ENCODE measurements at regions not wholly inside any gene's neighbourhood (a gene's known extent, or its start where the extent isn't known, plus 50 kb on each side); places are given as distances from the start of the nearest gene placed in this dataset.

DNA sequence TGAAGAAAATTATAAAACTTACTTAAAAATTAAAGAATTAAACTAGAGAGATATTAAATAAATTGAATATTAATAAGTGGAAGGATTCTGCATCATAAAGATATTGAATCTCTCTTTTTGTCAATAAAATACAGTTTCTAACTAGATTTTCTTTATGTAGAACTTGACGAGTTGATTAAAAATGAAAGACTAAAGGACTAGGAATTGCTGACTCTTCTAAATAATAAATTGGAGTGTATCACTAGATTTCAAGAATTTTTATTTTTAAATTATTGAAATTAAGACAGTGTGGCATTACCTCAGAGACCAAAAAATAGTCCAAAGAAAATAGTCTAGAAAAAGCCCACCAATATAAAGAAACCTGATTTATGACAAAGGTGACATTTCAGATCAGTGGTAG is 492.4 kb downstream of the CETN3 start:
- peaks cover 2 to 4% of the 10 kb centered on the region in 2 donors for H3K4me1 ChIP-seq
- H3K27me3 ChIP-seq, result no peaks in the 10 kb centered on the region
- H3K9me3 ChIP-seq, result peaks cover 0 to 23% of the 10 kb centered on the region in 2 donors
- intact Hi-C loops (cut with DNase I), result no loop called here
- H3K36me3 ChIP-seq, result no peaks in the 10 kb centered on the region
- no peak overlapping the region for H3K27ac ChIP-seq
- TF ChIP-seq CTCF (IDR thresholded peaks at IDR 0.05), result no peak
- DNase-seq (ENCODE audit: low spot score in 2 of 2), result no peak
- H3K4me3 ChIP-seq, result no peak overlapping the region

GRCh38 chr5:89916131-89916530 is 493.4 kb downstream of the CETN3 start:
- H3K9me3 ChIP-seq, result peaks cover 0 to 23% of the 10 kb centered on the region in 2 donors
- no peaks in the 10 kb centered on the region for H3K36me3 ChIP-seq
- H3K4me3 ChIP-seq, result no peak overlapping the region
- no peak for DNase-seq (ENCODE audit: low spot score in 2 of 2)
- H3K27ac ChIP-seq, result no peak overlapping the region
- H3K4me1 ChIP-seq, result peaks cover 2 to 4% of the 10 kb centered on the region in 2 donors
- H3K27me3 ChIP-seq, result no peaks in the 10 kb centered on the region
- no peak for TF ChIP-seq CTCF (IDR thresholded peaks at IDR 0.05)
- intact Hi-C loops (cut with DNase I), result no loop called here

DNA sequence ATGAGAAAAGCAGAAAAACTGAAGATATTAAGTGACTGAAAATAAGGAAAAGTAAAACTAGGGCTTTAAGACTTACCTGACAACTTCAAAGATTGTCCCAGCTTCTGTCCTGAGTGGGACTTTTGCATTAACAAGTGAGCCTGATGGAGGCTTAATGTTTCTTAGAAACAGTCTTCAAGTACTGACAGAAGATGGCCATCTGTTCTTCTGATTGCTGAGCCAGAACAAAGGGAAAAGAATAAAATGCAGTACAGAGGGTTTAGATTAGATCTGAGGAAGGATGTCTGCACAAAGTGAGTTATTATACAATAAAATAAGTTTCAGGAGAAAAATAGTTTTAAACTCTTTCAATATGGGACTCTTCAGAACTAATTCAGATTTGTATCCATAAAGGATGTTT is 500.7 kb downstream of the CETN3 start:
- H3K36me3 ChIP-seq, result no peaks in the 10 kb centered on the region
- H3K9me3 ChIP-seq, result peaks cover 0 to 5% of the 10 kb centered on the region in 2 donors
- intact Hi-C loops (cut with DNase I), result no loop called here
- H3K27ac ChIP-seq, result no peak overlapping the region
- no peak for TF ChIP-seq CTCF (IDR thresholded peaks at IDR 0.05)
- H3K4me3 ChIP-seq, result no peak overlapping the region
- DNase-seq (ENCODE audit: low spot score in 2 of 2), result no peak
- H3K4me1 ChIP-seq, result no peaks in the 10 kb centered on the region
- no peaks in the 10 kb centered on the region for H3K27me3 ChIP-seq

DNA sequence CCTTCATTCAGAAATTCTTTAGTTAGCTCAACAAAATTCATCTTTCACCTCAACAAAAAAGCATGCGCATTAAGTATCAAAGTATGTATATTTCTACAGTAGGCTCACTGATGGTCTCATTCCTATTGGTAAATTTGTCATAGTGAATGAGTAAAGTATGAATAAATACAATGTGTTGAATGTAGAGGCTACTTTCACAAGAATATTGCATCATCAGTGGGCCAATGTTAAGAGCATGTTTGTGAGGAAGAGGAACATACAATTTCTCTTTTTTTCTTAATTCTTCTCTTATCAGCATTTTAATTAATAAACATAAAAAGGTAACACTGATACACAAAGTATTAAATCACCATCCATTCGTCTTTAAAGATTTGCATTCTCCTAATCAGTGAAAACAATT is 505.1 kb downstream of the CETN3 start:
- Histone ChIP-seq H3K4me1 (peaks cover 0 to 5% of the 10 kb centered on the region in 2 donors), H3K36me3 (no peaks in the 10 kb centered on the region), H3K9me3 (peaks cover 0 to 5% of the 10 kb centered on the region in 2 donors), H3K4me3 (no peak overlapping the region), H3K27me3 (no peaks in the 10 kb centered on the region), H3K27ac (no peak overlapping the region)
- no peak for DNase-seq (ENCODE audit: low spot score in 2 of 2)
- TF ChIP-seq CTCF (IDR thresholded peaks at IDR 0.05), result no peak
- intact Hi-C loops (cut with DNase I), result no loop called here

GRCh38 chr5:89901983-89902382 is 507.6 kb downstream of the CETN3 start:
- Histone ChIP-seq H3K36me3 (no peaks in the 10 kb centered on the region), H3K27ac (peak overlapping the region; percentile 74 to 76), H3K27me3 (no peaks in the 10 kb centered on the region), H3K9me3 (peaks cover 0 to 5% of the 10 kb centered on the region in 2 donors), H3K4me3 (peak overlapping the region in 1 of 2 donors; percentile 0), H3K4me1 (peaks cover 0 to 5% of the 10 kb centered on the region in 2 donors)
- intact Hi-C loops (cut with DNase I), result no loop called here
- peak in 1 of 2 donors; percentile 72 for DNase-seq (ENCODE audit: low spot score in 2 of 2)
- TF ChIP-seq CTCF (IDR thresholded peaks at IDR 0.05), result no peak

GRCh38 chr5:89901346-89901745 is 508.2 kb downstream of the CETN3 start:
- Histone ChIP-seq H3K4me3 (no peak overlapping the region), H3K4me1 (peaks cover 0 to 5% of the 10 kb centered on the region in 2 donors), H3K9me3 (peaks cover 0 to 3% of the 10 kb centered on the region in 2 donors), H3K27ac (peak overlapping the region; percentile 74 to 76), H3K36me3 (no peaks in the 10 kb centered on the region), H3K27me3 (no peaks in the 10 kb centered on the region)
- DNase-seq (ENCODE audit: low spot score in 2 of 2), result no peak
- TF ChIP-seq CTCF (IDR thresholded peaks at IDR 0.05), result no peak
- intact Hi-C loops (cut with DNase I), result no loop called here
